ENCODE measurements at regions not wholly inside any gene's neighbourhood (a gene's known extent, or its start where the extent isn't known, plus 50 kb on each side); places are given as distances from the start of the nearest gene placed in this dataset.

DNA sequence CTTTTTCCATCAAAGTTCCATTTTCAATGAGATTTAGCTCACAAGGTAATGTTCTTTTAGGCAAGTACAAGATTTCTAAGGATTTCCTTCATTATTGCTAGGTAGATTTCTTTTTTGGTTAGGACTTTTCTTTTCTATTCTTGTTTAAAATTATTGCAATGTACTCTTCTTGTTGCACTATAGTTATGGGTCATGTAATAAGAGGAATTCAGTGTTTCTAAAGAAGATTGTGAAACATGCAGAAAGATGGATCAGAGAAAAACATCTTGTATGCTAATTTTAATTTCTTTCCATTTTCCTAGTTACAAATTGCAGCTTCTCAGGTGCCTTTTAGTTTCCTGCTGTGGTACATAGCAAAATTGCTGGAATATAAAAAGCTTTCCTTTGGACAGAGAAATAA is 56.1 kb downstream of the BTG1 start:
- H3K36me3 Mint-ChIP-seq = no peaks in the 10 kb centered on the region
- no peaks in the 10 kb centered on the region for H3K27me3 Mint-ChIP-seq
- peaks cover 12% of the 10 kb centered on the region for H3K4me1 Mint-ChIP-seq (ENCODE audit: unreplicated experiment)
- DNase-seq (ENCODE audit: extremely low spot score, unreplicated experiment) = no peak
- H3K4me3 Mint-ChIP-seq = no peak overlapping the region
- no peak overlapping the region for H3K27ac Mint-ChIP-seq
- no peaks in the 10 kb centered on the region for H3K9me3 Mint-ChIP-seq
- TF ChIP-seq, protein P1, sequence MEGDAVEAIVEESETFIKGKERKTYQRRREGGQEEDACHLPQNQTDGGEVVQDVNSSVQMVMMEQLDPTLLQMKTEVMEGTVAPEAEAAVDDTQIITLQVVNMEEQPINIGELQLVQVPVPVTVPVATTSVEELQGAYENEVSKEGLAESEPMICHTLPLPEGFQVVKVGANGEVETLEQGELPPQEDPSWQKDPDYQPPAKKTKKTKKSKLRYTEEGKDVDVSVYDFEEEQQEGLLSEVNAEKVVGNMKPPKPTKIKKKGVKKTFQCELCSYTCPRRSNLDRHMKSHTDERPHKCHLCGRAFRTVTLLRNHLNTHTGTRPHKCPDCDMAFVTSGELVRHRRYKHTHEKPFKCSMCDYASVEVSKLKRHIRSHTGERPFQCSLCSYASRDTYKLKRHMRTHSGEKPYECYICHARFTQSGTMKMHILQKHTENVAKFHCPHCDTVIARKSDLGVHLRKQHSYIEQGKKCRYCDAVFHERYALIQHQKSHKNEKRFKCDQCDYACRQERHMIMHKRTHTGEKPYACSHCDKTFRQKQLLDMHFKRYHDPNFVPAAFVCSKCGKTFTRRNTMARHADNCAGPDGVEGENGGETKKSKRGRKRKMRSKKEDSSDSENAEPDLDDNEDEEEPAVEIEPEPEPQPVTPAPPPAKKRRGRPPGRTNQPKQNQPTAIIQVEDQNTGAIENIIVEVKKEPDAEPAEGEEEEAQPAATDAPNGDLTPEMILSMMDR (conservative IDR thresholded peaks at IDR 0.05) = no peak

- no peaks in the 10 kb centered on the region for H3K27me3 Mint-ChIP-seq
- no peak for DNase-seq (ENCODE audit: extremely low spot score, unreplicated experiment)
- no peaks in the 10 kb centered on the region for H3K9me3 Mint-ChIP-seq
- H3K4me3 Mint-ChIP-seq = no peak overlapping the region
- TF ChIP-seq, protein P1 (conservative IDR thresholded peaks at IDR 0.05) = no peak
- no peak overlapping the region for H3K27ac Mint-ChIP-seq
- H3K36me3 Mint-ChIP-seq = no peaks in the 10 kb centered on the region
- peaks cover 12% of the 10 kb centered on the region for H3K4me1 Mint-ChIP-seq (ENCODE audit: unreplicated experiment)
Observed at GRCh38 chr12:92088805-92089204, 56.8 kb downstream of the BTG1 start.

DNA sequence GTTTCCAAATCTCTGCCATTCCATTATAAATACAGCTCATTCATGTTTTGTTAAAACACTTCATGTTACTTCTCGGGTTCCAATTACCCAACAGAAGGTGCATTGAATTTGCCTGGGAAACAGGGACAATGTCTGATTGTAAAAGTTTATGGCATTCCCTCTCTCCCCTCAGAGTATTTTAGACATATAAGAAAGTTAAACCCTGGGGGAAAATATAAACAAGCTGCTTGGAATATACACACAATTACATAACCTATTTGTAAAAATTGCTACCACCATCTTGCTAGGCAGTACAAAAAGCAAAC is 60.0 kb downstream of the BTG1 start:
- TF ChIP-seq, protein P1 (conservative IDR thresholded peaks at IDR 0.05) = no peak
- Mint-ChIP-seq H3K9me3 (no peaks in the 10 kb centered on the region), H3K27me3 (no peaks in the 10 kb centered on the region), H3K27ac (no peak overlapping the region), H3K4me1 (ENCODE audit: unreplicated experiment) (peaks cover 16% of the 10 kb centered on the region), H3K36me3 (no peaks in the 10 kb centered on the region), H3K4me3 (no peak overlapping the region)
- no peak for DNase-seq (ENCODE audit: extremely low spot score, unreplicated experiment)

DNA sequence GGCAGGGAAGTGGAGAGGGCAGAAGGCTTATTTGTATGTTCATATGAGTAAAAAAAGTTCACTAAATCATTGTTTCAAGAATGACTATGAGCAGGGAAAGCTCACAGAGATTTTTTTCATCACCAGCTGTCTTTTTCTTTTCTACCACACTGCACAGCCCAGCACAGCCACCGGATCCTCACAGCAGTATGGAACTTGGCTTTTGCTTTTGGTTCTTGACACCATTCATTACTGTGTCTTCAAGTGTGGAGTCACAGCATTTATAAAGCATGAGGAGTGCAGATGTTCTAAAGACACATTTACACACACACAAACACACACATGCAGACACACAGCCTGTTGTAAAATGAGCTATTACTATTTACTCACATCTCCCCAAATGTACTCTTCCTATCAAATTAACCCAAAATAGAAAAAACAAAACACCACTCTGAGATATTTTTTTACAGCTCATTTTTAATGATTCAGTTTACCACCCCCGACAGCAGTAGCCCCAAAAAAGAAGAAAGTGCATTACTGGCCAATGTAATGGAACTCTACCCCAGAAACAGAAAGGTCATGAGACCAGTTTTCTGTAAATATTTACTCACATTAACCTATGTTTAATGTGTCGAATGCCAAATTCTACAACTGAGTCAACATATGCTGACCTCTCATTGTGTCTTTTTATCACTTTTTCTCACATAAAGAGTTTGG is 60.5 kb downstream of the BTG1 start:
- peaks cover 18% of the 10 kb centered on the region for H3K4me1 Mint-ChIP-seq (ENCODE audit: unreplicated experiment)
- H3K27me3 Mint-ChIP-seq = no peaks in the 10 kb centered on the region
- no peaks in the 10 kb centered on the region for H3K9me3 Mint-ChIP-seq
- no peak overlapping the region for H3K27ac Mint-ChIP-seq
- TF ChIP-seq, protein P1 (conservative IDR thresholded peaks at IDR 0.05) = no peak
- H3K4me3 Mint-ChIP-seq = no peak overlapping the region
- DNase-seq (ENCODE audit: extremely low spot score, unreplicated experiment) = no peak
- H3K36me3 Mint-ChIP-seq = no peaks in the 10 kb centered on the region

GRCh38 chr12:92080911-92081285 is 64.7 kb downstream of the BTG1 start:
- TF ChIP-seq, protein P1 (conservative IDR thresholded peaks at IDR 0.05) = no peak
- H3K27ac Mint-ChIP-seq = peak overlapping the region; percentile 23
- no peaks in the 10 kb centered on the region for H3K36me3 Mint-ChIP-seq
- no peak overlapping the region for H3K4me3 Mint-ChIP-seq
- no peaks in the 10 kb centered on the region for H3K27me3 Mint-ChIP-seq
- peaks cover 22% of the 10 kb centered on the region for H3K4me1 Mint-ChIP-seq (ENCODE audit: unreplicated experiment)
- DNase-seq (ENCODE audit: extremely low spot score, unreplicated experiment) = no peak
- peaks cover 4% of the 10 kb centered on the region for H3K9me3 Mint-ChIP-seq

DNA sequence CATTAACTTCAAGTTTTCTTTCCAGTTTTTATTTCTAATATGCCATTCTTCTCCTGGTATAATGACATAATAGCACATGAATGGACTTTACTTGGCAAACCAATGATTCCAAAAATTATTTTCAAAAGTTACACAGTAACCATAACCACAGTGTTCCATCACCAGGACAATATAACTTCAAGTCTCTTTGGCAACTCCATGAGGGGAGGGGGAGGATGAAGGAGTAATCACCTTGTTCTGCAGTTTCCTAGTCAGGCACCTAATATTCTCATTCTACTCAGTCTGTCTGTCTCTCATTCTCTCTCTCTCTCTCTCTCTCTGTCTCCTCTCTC is 66.6 kb downstream of the BTG1 start:
- TF ChIP-seq, protein P1 (conservative IDR thresholded peaks at IDR 0.05) = no peak
- Mint-ChIP-seq H3K36me3 (no peaks in the 10 kb centered on the region), H3K9me3 (peaks cover 4% of the 10 kb centered on the region), H3K4me1 (ENCODE audit: unreplicated experiment) (peaks cover 31% of the 10 kb centered on the region), H3K27me3 (no peaks in the 10 kb centered on the region), H3K4me3 (no peak overlapping the region), H3K27ac (no peak overlapping the region)
- no peak for DNase-seq (ENCODE audit: extremely low spot score, unreplicated experiment)
